ENCODE measurements at regions not wholly inside any gene's neighbourhood (a gene's known extent, or its start where the extent isn't known, plus 50 kb on each side); places are given as distances from the start of the nearest gene placed in this dataset.

DNA sequence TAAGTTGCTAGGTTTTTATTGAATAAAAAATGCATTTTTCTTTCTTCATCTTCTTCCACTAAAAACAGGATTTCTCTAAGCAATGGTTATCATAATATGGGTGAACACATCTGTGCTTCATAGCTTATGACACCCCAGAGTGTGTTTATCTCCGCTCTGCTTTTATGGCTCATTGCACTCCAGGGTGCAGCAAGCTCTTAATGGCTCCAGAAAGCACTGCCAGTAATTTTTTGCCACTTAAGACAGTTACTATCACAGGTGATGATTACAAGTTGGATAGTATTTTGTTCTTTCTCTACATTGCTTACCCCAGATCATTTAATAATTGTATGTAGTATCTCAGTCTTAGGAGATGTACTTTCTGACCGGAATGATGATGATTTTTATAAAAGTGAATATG lies 239.3 kb upstream of the CDH20 start:
- no TSS peak for BruUV-seq (replicated peaks)
- H3K27ac ChIP-seq (ENCODE audit: low read length), result no peak overlapping the region
- TF ChIP-seq TCF7L2 (IDR thresholded peaks at IDR 0.05; ENCODE audit: low read depth, low read length) (no peak), SIN3A (IDR thresholded peaks at IDR 0.05; ENCODE audit: borderline replicate concordance, insufficient read depth, low read depth, low read length) (no peak), POLR2AphosphoS5 (IDR thresholded peaks at IDR 0.05; ENCODE audit: low read depth, low read length) (no peak)
- TF ChIP-seq, protein P1, sequence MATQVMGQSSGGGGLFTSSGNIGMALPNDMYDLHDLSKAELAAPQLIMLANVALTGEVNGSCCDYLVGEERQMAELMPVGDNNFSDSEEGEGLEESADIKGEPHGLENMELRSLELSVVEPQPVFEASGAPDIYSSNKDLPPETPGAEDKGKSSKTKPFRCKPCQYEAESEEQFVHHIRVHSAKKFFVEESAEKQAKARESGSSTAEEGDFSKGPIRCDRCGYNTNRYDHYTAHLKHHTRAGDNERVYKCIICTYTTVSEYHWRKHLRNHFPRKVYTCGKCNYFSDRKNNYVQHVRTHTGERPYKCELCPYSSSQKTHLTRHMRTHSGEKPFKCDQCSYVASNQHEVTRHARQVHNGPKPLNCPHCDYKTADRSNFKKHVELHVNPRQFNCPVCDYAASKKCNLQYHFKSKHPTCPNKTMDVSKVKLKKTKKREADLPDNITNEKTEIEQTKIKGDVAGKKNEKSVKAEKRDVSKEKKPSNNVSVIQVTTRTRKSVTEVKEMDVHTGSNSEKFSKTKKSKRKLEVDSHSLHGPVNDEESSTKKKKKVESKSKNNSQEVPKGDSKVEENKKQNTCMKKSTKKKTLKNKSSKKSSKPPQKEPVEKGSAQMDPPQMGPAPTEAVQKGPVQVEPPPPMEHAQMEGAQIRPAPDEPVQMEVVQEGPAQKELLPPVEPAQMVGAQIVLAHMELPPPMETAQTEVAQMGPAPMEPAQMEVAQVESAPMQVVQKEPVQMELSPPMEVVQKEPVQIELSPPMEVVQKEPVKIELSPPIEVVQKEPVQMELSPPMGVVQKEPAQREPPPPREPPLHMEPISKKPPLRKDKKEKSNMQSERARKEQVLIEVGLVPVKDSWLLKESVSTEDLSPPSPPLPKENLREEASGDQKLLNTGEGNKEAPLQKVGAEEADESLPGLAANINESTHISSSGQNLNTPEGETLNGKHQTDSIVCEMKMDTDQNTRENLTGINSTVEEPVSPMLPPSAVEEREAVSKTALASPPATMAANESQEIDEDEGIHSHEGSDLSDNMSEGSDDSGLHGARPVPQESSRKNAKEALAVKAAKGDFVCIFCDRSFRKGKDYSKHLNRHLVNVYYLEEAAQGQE (IDR thresholded peaks at IDR 0.05; ENCODE audit: insufficient read depth in 1 of 2, low read depth in 2 of 2, low read length in 1 of 2), result no peak
- TF ChIP-seq, protein P2, sequence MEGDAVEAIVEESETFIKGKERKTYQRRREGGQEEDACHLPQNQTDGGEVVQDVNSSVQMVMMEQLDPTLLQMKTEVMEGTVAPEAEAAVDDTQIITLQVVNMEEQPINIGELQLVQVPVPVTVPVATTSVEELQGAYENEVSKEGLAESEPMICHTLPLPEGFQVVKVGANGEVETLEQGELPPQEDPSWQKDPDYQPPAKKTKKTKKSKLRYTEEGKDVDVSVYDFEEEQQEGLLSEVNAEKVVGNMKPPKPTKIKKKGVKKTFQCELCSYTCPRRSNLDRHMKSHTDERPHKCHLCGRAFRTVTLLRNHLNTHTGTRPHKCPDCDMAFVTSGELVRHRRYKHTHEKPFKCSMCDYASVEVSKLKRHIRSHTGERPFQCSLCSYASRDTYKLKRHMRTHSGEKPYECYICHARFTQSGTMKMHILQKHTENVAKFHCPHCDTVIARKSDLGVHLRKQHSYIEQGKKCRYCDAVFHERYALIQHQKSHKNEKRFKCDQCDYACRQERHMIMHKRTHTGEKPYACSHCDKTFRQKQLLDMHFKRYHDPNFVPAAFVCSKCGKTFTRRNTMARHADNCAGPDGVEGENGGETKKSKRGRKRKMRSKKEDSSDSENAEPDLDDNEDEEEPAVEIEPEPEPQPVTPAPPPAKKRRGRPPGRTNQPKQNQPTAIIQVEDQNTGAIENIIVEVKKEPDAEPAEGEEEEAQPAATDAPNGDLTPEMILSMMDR (IDR thresholded peaks at IDR 0.05), result no peak
- POLR2A ChIA-PET, result no interaction called here
- no peaks in the 10 kb centered on the region for H3K9me3 ChIP-seq (ENCODE audit: control insufficient read depth, insufficient read depth, low read depth, low read length)
- H3K36me3 ChIP-seq (ENCODE audit: control insufficient read depth, insufficient read depth, low read length), result no peaks in the 10 kb centered on the region
- no peaks in the 10 kb centered on the region for H3K4me1 ChIP-seq (ENCODE audit: control insufficient read depth, insufficient read depth, low read length)
- intact Hi-C loops (cut with micrococcal nuclease; ENCODE audit: unreplicated experiment) (no loop called here), in situ Hi-C loops (cut with HindIII; ENCODE audit: low pct_unique_long_range_greater_than_20kb, low sequenced_read_pairs) (no loop called here)
- H3K4me3 ChIP-seq (ENCODE audit: low read depth in 2 of 2, low read length in 2 of 2), result no peak overlapping the region
- ATAC-seq (no peak), DNase-seq (ENCODE audit: low read depth, low spot score) (no peak)
- CTCF ChIA-PET, result no interaction called here
- H3K27me3 ChIP-seq (ENCODE audit: control insufficient read depth, insufficient read depth, low read length), result no peaks in the 10 kb centered on the region

DNA sequence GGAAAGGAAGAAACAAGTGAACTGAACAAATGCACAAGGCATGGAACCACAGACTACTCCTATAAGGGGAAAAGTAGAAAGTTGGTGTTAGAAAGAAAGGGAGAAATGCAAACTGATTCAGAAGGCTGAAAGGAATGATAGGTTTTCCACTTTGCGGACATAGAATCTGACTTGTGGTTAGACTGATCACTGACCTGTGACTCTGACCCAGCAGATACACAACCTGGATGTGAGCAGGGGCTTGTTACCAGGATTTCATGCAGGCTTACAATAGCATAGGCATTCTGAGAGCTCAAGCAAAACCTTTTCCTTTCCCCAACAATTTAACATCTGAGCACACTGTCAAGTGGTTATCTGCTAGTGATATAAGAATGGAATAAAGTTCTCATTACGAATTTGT lies 237.0 kb upstream of the CDH20 start:
- in situ Hi-C loops (cut with HindIII; ENCODE audit: low pct_unique_long_range_greater_than_20kb, low sequenced_read_pairs) (no loop called here), intact Hi-C loops (cut with micrococcal nuclease; ENCODE audit: unreplicated experiment) (no loop called here)
- CTCF ChIA-PET, result no interaction called here
- Histone ChIP-seq H3K4me3 (ENCODE audit: low read depth in 2 of 2, low read length in 2 of 2) (no peak overlapping the region), H3K4me1 (ENCODE audit: control insufficient read depth, insufficient read depth, low read length) (no peaks in the 10 kb centered on the region), H3K27ac (ENCODE audit: low read length) (no peak overlapping the region), H3K36me3 (ENCODE audit: control insufficient read depth, insufficient read depth, low read length) (no peaks in the 10 kb centered on the region), H3K27me3 (ENCODE audit: control insufficient read depth, insufficient read depth, low read length) (no peaks in the 10 kb centered on the region), H3K9me3 (ENCODE audit: control insufficient read depth, insufficient read depth, low read depth, low read length) (no peaks in the 10 kb centered on the region)
- TF ChIP-seq SIN3A (IDR thresholded peaks at IDR 0.05; ENCODE audit: borderline replicate concordance, insufficient read depth, low read depth, low read length) (no peak), TCF7L2 (IDR thresholded peaks at IDR 0.05; ENCODE audit: low read depth, low read length) (no peak), POLR2AphosphoS5 (IDR thresholded peaks at IDR 0.05; ENCODE audit: low read depth, low read length) (no peak)
- TF ChIP-seq, protein P1 (IDR thresholded peaks at IDR 0.05; ENCODE audit: insufficient read depth in 1 of 2, low read depth in 2 of 2, low read length in 1 of 2), result no peak
- TF ChIP-seq, protein P2 (IDR thresholded peaks at IDR 0.05), result no peak
- DNase-seq (ENCODE audit: low read depth, low spot score) (no peak), ATAC-seq (no peak)
- no TSS peak for BruUV-seq (replicated peaks)
- POLR2A ChIA-PET, result no interaction called here
